Hematopoietic multipotent progenitor cell treated with erythropoietin and hydrocortisone succinate and interleukin-3 and kit ligand, for 6 days (in vitro differentiated cells): ENCODE measurements at regions not wholly inside any gene's neighbourhood (a gene's known extent, or its start where the extent isn't known, plus 50 kb on each side); places are given as distances from the start of the nearest gene placed in this dataset.

Experiments
- DNase-seq: peaks from one replicate; pipeline ENCODE4 v3.0.0-alpha.2; 2015

DNA sequence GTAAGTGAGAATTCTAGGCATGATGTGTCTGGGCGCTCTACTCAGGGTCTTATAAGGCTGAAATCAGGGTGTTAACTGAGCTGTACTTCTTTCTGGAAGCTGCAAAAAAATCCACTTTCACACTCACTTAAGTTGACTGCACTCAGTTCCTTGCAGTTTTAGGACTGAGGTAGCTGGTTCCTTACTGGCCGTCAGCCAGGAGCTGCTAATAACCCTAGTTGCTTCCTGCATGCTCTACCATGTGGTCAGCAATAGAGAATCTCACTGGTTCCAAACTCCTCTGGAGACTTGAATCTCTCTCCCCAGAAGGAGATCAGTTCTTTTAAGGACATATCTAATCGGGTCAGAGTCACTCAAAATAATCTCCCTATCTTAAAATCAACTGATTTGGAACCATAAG lies 911.2 kb downstream of the EFNA5 start:
- DNase-seq, result peak; percentile 2

DNA sequence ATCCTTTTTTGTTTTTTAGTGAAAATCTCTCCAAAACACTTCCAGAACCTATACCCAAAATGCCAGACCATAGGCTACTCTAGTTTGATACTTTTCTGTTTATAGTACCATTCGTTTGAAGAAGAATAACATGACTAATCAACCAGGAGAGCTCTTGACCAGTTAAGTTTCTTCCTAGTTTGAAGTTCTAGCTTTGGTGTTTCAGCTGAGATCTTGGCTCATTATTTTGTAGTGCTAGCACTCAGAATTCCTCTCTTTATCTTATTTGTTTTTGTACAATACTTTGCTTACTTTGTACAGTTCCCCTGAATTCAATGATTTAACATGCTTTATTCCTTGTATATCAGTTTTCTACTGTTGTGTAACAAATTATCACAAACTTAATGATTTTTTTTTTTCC lies 911.6 kb downstream of the EFNA5 start:
- DNase-seq, result no peak

DNA sequence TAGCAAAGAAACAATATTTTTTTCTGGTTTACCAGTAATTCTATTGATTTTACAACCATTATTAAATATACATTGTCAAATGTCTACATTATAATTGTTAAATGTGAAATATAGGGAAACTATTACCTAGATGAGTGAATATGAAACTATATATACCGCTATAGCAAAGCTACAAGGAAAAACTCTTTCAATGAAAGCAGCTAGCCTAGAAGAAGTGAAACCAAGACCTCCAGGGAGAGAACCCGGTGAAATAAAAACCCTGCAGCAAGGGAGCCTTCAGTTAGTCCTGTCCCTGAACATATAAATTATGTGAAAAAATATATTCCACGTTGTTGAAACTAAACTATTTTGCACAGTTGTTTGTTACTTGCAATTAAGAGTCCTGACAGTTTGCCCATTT lies 913.1 kb downstream of the EFNA5 start:
- DNase-seq, result no peak

DNA sequence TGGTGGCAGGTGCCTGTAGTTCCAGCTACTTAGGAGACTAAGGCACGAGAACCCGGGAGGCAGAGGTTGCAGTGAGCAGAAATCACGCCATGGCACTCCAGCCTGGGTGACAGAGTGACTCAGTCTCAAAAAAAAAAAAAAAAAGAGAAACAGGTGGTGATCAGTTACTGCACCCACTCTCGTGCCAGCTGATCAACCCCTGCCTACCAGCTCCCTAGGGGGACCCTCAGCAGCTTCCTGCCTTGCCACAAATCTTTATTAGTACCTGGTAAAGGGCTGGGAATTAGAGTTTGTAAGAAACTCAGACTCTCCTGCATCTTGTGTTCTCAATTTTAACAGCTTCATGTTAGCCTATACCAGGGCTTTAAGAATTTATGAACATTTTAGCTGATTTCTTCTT lies 914.9 kb downstream of the EFNA5 start:
- no peak for DNase-seq

DNA sequence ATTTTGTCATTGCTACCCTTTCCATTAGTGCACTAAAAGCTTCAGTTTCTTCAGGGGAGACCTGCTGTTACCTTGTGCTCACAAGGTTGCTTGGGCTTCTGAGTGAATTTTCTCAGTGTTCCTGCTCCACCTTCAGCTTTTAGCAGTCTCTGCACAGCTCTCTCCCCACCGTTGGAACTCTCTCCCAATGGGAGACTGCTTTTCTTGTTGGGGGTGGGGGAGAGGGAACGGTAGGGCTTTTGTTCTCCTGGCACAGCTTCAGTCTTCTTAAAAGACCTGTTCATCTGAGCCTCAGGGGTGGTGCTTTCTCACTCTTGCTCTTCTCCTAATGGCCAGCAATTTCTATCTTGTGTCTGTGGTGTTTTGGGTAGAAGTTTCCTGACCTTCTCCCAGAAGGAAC lies 915.7 kb downstream of the EFNA5 start:
- DNase-seq, result no peak

DNA sequence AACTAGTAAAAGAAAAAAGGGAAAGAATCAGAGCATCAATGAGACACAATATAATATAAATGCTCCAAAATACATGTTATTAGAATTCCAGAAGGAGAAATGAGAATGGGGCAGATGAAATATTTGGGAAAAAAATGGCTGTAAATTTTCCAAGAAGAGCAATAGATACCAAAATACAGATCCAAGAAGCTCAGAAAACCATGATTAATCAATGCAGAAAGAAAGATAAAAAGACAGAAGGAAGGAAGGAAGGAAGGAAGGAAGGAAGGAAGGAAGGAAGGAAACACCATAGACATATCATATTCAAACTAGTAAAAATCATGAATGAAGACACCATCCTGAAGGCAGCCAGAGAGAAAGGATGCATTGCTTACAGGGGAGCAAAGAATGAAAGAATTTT lies 920.9 kb downstream of the EFNA5 start:
- DNase-seq, result no peak

DNA sequence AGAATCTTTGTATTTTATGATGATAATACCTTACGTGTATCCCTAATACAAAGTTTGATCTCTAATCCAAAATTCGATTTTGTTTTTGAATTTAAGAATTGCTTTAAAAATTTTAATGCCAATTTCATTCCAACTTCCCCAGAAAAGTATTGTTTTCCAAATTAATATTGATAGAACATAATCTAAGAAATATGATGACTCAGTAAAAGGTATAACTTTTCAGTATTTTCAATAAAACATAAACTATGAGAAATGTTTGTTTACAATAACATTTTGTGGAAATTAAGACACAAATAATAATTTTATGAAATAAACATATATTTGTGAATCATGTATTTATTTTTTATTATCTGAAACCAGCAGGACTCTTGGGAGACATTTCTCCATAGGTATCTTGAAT lies 931.6 kb downstream of the EFNA5 start:
- DNase-seq, result no peak

DNA sequence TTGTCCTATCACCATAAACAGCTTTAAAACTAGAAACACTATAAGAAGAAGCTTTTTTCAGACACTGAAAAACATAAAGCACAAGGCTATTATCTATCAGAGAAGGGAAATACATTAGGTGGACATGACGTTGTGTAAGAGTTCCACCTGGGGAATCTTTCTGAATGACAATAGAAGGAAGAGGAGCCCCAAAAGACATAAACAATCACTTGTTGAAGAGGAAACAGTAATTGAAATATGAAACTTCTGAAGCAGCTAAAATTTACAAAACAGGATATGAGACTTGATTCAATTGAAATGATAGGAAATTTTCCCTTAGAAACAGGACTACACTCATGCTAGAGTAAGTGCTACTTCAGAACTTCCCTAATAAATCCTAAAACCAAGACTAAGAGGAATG lies 933.6 kb downstream of the EFNA5 start:
- DNase-seq, result no peak

DNA sequence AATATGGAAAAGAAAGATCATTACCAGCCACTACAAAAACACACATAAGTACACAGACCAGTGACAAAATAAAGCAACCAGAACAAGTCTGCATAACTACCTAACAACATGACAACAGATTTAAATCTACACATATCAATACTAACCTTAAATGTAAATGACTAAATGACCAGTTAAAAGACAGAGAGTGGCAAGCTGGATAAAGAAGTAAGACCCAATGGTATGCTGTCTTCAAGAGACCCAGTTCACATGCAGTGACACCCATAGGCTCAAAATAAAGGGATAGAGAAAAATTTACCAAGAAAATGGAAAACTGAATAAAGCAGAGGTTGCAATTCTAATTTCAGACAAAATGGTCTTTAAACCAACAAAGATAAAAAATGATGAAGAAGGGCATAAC lies 938.1 kb downstream of the EFNA5 start:
- no peak for DNase-seq

DNA sequence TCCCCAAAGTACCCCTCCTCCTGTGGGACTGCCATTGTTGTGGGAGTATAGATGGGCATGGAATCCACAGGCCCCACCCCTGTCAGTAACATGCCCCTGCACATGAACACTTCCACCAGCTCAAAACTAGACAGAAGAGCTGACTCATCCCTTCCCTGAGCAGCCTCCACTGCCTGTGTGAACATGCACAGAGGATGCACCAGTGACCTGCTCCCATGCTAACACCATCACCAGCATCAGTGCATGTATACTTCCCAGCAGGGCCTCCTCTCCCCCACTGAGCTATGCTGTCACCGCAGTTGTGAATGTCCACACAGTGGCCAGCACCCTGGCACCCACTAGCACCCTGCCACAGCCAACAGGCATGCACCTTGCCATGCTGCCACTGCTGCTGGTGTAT lies 939.8 kb downstream of the EFNA5 start:
- no peak for DNase-seq

DNA sequence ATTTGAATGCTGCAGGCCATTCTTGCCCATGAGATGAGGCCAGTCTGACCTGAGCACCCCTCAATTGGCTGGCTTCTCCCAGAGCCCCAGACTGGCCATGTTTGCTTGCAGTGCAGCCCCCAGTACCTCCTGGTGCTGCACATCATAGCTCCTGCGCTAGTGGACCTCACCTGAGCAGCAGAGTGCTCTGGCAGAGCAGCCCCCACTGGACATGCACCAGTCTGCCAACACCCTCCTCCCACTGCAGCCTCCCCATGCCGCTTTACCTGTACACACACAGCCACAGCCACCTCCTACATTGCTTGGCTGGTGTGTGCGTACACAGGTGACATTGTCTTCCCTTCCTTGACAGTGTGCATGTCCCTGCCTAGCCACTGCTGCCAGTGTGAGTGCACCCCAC lies 940.2 kb downstream of the EFNA5 start:
- no peak for DNase-seq

DNA sequence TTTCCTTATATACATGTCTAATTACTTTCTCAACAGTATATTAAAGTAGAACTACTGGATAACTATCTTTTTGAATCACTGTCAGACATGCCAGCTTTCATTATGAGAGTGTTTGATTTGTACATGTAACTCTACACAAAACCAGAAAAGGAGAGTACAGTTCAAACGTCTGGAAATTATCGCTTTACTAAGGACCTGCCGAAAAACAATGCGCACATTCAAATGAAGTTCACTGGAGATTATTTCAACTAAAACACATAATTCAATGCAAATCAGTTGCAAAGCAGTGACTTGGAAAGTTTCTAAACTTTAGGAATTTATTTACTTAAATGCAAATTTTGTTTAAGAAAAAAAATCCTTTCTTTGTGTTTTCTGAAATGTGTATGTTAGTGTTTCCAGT lies 942.5 kb downstream of the EFNA5 start:
- DNase-seq, result no peak

DNA sequence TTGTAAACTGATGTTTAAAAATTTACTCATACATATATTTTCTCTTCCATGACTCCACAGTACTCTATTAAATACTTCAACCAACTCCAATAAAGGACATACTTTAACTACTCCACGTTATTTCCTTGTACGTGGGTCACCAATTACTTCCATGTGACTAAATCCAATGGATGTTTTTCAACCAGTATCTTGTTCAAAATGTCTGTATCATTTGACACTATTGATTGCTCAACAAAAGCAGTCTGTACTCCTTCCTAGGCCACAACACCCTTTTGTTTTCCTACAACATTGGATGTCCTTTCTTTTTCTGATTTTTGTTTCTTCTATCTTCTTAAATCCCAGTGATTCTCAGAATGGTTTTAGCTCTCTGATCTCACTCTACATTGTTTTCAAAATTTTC lies 943.7 kb downstream of the EFNA5 start:
- DNase-seq, result no peak

DNA sequence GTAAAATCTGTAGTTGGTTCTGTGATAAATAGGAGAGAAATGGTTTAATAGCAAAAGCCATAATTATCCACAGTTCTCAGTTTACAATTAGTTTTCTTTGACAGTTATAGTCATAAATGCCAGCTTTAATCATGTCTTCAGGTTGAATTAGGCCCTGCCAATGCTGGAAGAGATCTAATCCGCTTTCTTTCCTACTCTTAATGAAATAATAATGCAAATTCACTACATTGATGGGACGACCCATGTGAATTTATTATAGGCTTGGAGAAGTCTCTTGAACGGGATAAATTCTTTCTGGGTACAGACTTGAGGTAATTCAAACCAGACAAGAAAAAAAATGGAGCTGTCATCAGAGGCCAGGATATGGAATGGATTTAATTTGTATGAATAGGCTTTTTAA lies 950.4 kb downstream of the EFNA5 start:
- no peak for DNase-seq

DNA sequence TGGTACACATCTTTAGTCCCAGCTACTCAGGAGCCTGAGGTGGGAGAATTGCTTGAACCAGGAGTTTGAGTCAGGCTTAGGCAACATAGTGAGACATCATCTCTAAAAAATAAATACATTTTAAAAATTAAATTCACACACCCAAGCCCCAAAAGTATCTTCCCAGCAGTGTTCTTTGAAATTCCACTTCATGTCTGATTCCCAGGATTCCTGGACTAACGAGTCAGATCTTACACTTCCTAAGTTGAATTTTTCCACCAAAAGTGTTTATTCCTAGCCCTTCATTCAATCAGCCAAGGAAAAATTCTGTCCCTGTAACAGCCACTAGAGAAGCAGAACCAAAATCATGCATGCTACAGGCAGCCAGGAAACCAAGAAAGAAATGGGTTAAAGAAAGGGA lies 970.9 kb downstream of the EFNA5 start:
- no peak for DNase-seq

DNA sequence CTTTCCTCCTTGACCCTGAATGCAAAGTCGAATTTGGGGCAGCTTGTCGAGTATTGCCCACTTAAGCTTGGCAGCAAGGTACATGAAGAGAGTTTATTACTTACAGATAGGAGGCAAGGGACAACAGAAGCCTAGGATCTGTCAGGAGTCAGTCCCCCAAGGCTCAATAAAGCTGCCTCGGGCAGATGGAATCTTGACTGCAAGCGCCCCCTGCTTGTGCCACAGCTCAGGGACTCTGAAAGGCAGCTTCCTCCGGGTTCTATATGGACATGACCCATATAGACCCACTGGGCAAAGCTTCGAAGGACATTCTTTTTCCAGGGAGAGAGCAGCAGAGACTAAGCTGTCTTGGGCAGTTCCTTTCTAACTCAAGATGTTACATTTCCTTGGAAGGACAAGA lies 971.5 kb downstream of the EFNA5 start:
- no peak for DNase-seq

DNA sequence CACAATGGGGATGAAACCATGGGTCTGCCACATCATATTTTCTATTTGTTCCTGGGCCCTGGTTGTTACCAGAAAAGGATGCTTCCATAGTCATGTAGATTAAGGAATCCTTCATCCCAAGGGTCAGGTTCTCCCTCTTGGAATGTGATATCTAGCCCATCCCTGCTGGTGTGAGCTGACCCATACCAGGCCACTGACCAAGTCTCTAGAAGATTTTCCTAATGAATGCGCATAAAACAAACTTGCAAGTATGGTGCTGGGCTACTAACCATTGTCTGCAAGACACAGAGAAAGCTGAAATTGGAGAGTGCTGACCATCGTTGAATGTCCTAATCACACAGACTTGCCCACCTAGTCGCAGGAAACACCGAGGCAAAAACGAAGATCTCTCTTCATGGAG lies 972.6 kb downstream of the EFNA5 start:
- DNase-seq, result no peak

DNA sequence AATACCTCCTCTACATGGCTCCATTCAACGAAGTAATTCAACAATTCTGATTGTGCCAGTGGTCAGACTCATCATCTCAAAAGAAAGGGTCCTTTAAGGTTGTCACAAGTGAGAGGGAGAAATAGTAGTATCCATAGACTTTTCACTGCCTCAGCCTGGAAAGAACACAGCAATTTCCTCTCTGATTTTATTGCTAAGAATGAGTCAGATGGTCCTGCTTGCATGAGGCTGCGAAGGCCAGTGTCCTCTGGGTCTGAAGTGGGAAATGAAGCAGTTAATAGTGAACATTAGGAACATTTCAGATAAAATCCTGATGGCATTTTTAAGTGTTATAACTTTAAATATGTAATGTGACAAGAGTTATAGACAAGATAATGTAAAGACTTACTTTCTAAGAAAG lies 979.0 kb downstream of the EFNA5 start:
- no peak for DNase-seq

DNA sequence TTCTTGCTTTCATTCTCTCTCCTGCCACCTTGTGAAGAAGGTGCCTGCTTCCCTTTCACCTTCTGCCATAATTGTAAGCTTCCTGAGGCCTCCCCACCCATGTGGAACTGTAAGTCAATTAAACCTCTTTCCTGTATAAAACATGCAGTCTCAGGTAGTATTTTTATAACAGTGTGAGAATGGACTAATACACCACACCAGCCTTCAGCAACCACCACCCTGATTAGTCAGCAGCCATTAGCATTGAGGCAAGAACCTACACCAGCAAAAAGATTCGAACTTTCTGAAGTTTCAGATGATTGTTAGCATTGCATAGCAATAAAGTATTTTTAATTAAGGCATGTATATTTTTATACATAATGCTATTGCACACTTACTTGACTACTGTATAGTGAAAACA lies 980.2 kb downstream of the EFNA5 start:
- no peak for DNase-seq

DNA sequence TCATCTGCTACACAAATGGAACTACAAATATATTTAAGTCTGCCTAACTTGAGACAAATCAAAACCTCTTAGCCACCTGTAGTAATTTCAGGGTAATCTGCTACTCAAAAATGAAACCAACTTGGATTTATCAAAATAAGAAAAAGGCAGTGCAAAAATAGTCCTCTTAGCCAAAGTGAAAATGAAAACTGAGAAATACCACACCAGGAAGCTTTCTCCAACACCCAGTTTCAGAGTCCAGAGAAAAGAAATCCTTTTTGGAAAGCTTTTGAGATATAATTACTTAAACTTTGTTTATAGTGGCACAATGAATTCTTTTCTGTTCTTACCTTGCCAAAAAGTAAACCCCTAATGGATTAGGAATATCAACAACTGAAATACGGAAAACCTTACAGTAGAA lies 990.4 kb downstream of the EFNA5 start:
- no peak for DNase-seq

DNA sequence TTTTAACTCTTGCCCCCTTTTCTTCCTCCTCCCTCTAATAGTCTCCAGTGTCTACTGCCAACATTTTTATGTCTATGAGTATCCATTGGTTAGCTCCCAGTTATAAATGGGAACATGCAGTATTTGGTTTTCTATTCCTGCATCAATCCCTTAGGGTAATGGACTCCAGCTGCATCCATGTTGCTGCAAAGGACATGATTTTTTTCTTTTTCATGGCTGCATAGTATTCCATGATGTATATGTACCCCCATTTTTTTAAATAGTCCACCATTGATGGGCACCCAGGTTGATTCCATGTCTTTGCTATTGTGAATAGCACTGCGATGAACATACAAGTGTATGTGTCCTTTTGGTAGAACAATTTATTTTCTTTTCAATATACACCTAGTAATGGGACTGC lies 993.7 kb downstream of the EFNA5 start:
- DNase-seq, result no peak

DNA sequence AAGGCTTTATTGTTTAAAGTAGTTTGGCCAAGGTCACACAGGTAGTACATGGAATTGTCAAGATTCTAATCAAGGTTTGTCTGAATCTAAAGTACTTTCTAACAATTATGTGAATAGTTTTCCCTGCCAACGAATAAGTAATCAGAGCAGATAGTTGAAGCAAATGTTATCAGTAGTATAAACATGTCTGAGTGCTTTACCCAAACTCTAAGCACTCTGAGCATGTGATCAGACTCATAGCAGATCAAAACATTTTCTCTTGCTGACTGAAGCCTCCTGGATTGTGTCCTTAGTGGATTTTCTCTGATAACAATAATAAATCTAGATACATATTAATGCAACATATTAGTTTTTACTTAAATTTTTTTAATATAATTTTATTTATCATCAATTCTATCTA lies 995.0 kb downstream of the EFNA5 start:
- DNase-seq, result no peak

DNA sequence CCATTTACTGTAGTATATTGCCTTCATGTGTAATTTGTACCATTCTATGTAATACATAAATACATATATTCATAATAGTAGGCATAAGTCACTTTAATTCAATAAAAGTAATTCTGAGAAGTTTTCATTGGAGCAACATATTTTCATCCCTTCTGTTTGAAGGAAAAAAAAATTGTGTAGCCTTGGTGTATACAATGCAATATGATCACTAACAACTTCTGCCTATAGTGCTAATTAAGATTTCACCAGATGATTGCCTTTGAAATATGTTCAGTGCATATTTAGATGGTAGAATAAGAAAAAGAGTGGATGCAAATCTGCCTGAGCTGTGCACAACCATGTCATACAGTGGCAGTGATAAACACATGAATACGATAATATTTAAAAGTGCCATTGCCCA lies 996.8 kb downstream of the EFNA5 start:
- no peak for DNase-seq

DNA sequence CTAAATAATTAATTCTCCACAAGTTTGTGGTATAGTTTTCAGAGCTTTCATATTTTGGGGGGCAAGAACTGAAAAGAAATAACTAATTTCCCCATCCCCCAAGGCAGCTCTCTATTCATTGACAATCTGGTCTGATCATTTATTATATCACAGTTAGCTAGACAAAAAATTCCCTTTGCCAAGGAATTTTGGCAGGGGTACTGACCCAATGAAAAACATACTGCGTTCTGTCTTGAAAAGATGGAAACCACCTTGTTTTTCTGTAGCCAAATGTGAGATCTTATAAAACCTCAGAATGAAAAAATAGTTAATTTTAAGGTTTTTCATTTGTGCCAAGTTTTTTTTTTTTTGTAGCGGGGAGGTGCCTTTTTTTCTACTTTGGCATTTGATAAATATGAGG lies 1008.9 kb downstream of the EFNA5 start:
- DNase-seq, result no peak

DNA sequence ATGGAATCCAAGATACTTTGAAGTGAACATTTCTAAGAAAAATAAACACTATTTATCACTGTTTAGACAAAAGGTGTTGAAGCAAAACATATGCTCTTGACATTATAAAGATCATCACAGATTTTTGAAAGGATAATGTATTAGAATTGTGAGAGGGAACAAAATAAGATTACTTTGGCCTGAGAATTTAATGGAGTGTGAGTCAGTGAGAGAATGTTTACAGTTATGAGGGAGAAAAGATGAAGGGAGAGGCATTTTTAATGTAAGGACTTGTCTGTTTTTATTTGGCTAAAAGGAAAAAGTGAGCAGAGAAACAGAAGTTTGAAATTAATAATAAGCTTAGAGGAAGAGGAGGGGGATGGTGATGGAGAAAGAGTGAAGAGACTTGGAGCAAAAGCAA lies 1010.1 kb downstream of the EFNA5 start:
- no peak for DNase-seq

DNA sequence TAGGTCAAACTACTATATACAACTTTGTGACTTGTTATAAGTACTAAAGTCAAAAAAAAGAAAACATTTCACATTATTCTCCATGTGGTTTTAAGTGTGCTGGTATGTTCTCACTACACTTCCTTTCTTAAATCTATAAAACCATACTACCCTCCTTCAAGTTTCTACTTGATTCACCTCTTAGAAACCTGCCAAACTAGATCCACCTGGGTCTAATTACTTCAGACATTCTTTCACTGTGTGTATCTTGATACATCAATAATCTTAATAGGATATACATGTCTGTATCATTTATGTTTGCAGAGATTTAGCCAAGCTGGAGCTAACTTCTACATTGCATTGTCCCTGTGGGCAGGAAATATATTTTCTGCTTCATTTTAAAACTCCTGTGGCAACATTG lies 1012.6 kb downstream of the EFNA5 start:
- no peak for DNase-seq

DNA sequence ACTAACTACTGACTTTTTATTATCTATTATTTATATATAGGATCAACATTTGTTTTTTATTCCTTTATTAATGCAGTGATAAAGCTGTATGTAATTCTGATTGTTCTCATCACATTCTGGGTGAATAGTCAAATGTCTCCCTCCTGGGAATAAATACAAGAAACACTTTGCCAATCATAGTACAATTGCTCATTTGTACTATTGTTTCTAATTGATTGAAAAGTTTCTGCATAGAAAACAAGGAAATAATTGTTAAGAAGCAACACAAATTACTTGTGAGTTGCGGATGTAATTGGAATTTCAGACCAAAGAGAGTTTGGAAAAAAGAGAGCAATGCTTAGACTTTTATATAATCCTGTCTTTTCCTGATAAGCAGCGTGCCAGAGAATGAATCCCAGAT lies 1013.9 kb downstream of the EFNA5 start:
- no peak for DNase-seq
